Cerebellar cortex (tissue), 1 donor: ENCODE measurements at regions not wholly inside any gene's neighbourhood (a gene's known extent, or its start where the extent isn't known, plus 50 kb on each side); places are given as distances from the start of the nearest gene placed in this dataset.

ENCODE experiments used
- DNase-seq: peaks from one replicate; pipeline ENCODE4 v3.0.0-alpha.2; 2015; ENCODE audit warnings: low spot score

GRCh38 chr7:25885057-25885576 lies 266.9 kb upstream of the NFE2L3 start:
- DNase-seq, result no peak

GRCh38 chr7:25886387-25887240 lies 265.4 kb upstream of the NFE2L3 start:
- peak; percentile 91 for DNase-seq

- DNase-seq, result no peak
Measured at GRCh38 chr7:25887266-25887665, 264.7 kb upstream of the NFE2L3 start.

GRCh38 chr7:25887795-25888559 lies 264.0 kb upstream of the NFE2L3 start:
- no peak for DNase-seq

GRCh38 chr7:25889765-25890164 lies 262.2 kb upstream of the NFE2L3 start:
- no peak for DNase-seq

- DNase-seq, result no peak
Measured at GRCh38 chr7:25891591-25891990, 260.4 kb upstream of the NFE2L3 start.

GRCh38 chr7:25893436-25893835 lies 258.6 kb upstream of the NFE2L3 start:
- DNase-seq, result no peak

GRCh38 chr7:25894002-25894901 lies 257.7 kb upstream of the NFE2L3 start:
- peak; percentile 85 for DNase-seq

GRCh38 chr7:25894902-25895791 lies 256.9 kb upstream of the NFE2L3 start:
- peak; percentile 61 for DNase-seq

- peak; percentile 36 for DNase-seq
Measured at GRCh38 chr7:25895792-25896171, 256.2 kb upstream of the NFE2L3 start.

- DNase-seq, result peak; percentile 33
Measured at GRCh38 chr7:25897261-25897782, 254.7 kb upstream of the NFE2L3 start.

GRCh38 chr7:25900245-25900644 lies 251.8 kb upstream of the NFE2L3 start:
- no peak for DNase-seq

GRCh38 chr7:25900877-25901276 lies 251.1 kb upstream of the NFE2L3 start:
- DNase-seq, result no peak

GRCh38 chr7:25901658-25902057 lies 250.3 kb upstream of the NFE2L3 start:
- no peak for DNase-seq

GRCh38 chr7:25906003-25906402 lies 246.0 kb upstream of the NFE2L3 start:
- DNase-seq, result no peak

- DNase-seq, result no peak
Measured at GRCh38 chr7:25906760-25907159, 245.2 kb upstream of the NFE2L3 start.

GRCh38 chr7:25907214-25907613 lies 244.8 kb upstream of the NFE2L3 start:
- no peak for DNase-seq

GRCh38 chr7:25907731-25908130 lies 244.3 kb upstream of the NFE2L3 start:
- no peak for DNase-seq

GRCh38 chr7:25908154-25908949 lies 243.6 kb upstream of the NFE2L3 start:
- no peak for DNase-seq
